Dermis microvascular lymphatic vessel endothelial cell (primary cell): ENCODE measurements at regions not wholly inside any gene's neighbourhood (a gene's known extent, or its start where the extent isn't known, plus 50 kb on each side); places are given as distances from the start of the nearest gene placed in this dataset.
"Not testable (repeated sequence)": the region's sequence is repeated elsewhere in the genome, so short reads cannot be mapped to it uniquely, and the experiment has no call there.

Experiments used
- DNase-seq, 2 donors: peaks; one replicate each; pipeline versions ENCODE4 v3.0.0 to v3.0.0-alpha.2; 2010; ENCODE audit warnings: low read depth in 2 of 2

DNA sequence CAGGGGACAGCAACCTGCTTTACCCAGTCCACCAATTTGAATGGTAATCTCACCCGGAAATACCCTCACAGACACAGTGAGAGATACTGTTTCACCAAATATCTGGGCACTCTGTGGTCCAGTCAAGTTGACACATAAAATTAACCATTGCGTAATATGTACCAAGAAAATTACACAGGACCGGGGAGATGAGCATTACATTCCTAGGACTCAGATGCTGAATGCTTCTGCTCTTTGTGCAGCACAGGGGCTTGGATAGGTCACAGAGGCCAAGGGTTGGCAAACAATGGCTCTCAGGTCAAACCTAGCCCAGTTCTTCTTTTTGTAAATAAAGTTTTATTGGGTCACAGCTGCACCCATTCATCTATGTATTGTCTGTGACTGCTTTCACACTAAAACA, 557.2 kb downstream of the MN1 start:
- no peak for DNase-seq

DNA sequence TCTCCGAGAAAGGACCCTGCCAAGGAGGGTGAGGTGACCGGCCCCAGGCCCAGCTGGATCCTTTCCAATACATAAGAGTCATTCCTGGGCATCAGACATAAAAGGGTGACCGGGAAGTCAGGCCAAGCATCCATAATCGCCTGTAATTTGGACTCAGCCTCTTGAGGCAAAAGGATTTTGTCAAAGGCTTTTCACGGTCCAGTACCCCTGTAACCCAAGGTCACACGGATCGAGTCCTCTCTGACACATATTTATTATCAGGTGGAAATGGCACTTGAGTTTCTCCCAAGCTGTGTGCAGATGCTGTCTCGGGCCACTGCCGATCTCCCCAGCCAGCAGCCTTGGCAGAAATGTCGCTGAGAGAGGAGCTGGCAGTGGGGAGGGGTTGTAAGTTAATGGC, 556.5 kb downstream of the MN1 start:
- no peak for DNase-seq

DNA sequence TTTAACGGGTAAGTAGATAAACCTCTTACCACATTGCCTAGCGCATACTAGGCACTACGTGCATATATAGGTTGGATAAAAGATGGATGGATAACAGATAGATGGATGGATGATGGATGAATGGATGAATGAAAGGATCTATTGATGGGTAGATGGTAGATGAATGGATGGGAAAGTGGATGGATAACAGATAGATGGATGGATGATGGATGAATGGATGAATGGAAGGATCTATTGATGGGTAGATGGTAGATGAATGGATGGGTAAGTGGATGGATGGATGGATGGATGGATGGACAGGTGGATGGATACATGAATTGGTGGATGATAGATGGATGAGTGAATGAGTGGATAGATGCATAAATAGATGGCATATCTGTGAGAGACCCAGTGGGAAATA, 555.0 kb downstream of the MN1 start:
- no peak for DNase-seq

DNA sequence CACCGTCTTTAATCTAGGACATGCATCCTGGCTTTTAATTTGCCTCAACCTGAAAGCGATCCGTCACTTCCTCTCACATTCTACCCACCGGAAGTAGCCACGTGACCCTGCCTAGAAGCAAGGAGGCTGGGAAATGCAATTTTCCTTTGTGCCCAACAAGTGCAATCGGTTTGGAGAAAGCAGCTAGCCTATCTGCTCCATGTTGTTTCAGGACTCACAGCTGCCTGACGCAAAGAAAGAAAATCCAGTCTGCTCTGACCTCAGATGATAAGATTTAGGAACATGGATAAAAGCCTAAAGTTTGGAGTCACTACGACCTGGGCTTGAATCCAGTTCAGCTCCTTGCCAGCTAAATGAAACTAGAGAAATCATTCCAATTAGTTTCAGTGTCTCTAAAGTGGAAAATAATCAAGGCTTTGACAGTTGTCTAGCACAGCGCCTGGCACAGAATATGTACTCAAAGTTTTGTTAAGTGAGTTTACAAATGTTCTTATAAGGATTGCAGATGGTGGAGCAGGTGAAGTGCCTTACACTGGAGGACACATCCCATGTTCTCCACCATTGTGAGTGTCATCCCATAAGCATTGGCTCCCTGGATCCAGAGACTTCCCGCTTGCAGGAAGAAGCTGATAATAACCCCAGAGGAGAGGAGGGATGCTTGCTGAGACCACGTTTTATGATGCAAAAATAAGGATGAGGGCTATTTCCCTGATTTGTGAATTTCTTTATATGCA, 553.7 kb downstream of the MN1 start:
- peak in 1 of 2 donors; percentile 17 for DNase-seq

DNA sequence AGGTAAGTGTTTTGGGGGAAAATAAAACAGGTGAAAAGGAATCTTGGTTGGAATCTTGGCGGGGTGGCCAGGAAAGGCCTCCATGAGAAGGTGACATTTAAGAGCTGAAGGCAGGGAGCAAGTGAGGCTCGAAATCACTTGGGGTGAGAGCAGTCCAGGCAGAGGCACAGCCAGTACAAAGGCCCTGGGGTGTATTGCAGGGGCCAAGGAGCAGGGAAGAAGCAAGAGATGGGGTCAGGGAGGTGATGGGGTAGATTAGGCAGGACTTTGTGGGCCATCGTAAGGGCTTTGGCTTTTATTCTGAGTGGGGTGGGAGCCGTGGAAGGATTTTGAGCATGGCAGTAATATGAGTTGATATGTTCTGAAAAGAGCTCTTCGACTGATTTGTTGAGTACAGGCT, 551.1 kb downstream of the MN1 start:
- no peak for DNase-seq

DNA sequence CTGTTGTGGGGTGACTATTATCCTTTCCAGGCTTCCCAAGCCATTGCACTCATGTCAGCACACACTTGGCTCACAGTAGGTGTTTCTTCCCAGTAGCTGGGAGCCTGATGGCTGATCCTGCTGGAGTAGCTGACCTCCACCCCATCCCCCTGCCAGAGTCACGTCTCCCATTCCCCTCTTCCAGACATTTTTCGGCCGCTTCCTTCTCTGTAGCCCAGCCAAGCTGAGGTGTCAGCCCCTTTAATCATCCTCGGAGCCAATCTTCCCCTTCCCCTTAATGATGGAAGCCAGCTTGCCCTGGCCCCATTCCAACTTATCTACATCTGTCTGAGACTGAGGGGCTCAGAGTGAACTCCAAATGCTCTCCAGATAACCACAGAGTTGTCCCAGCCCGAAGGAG, 550.7 kb downstream of the MN1 start:
- no peak for DNase-seq

DNA sequence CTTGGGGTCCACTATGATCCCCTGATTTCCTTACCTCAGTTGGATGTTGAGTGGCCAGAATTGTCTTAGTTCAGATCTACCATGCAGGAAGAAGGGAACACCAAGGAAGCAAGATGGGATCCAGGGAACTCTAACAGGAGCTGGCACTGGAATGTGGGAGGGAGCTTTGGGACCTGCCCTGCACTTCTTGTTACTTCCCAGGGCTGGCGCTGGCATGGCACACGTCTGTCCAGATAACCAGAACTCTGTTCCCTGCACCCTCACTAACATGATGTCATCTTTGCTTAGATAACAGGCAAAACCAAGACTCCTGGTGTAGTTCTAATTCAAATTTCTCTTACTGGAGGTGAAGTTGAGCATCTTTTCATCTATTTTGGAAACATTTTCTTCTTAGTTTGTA, 550.0 kb downstream of the MN1 start:
- no peak for DNase-seq

DNA sequence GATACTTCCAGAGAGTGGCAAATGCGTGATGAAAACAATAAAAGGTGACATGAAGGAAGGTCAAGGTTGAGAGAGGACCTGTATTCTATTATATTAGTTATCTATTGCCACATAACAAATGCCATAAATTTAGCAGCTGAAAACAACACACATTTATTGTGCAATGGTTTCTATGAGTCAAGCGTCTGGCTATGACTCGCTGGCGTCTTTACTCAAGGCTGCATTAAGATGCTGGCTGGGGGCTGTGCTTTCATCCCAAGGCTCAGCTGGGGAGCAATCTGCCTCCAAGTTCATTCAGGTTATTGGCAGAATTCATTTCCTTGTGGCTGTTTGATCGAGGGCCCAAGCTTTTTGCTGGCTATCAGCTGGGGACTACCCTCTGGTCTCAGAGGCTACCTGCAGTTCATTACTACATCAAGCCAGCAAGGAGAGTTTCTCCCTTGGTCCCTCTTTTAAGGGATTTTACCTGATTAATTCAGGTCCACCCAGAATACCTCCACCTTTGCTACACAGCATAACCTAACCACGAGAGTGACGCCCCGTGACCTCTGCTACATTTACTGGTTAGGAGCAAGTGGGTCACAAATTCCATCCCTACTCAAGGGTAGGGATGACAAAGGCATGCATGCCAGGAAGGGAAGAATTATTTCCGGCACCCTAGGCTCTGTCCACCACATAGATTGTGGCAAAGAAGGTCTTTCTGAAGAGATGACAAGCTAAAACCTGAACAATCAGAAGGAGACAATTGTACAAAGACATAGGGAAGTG, 549.1 kb downstream of the MN1 start:
- DNase-seq = peak in 1 of 2 donors; percentile 23

DNA sequence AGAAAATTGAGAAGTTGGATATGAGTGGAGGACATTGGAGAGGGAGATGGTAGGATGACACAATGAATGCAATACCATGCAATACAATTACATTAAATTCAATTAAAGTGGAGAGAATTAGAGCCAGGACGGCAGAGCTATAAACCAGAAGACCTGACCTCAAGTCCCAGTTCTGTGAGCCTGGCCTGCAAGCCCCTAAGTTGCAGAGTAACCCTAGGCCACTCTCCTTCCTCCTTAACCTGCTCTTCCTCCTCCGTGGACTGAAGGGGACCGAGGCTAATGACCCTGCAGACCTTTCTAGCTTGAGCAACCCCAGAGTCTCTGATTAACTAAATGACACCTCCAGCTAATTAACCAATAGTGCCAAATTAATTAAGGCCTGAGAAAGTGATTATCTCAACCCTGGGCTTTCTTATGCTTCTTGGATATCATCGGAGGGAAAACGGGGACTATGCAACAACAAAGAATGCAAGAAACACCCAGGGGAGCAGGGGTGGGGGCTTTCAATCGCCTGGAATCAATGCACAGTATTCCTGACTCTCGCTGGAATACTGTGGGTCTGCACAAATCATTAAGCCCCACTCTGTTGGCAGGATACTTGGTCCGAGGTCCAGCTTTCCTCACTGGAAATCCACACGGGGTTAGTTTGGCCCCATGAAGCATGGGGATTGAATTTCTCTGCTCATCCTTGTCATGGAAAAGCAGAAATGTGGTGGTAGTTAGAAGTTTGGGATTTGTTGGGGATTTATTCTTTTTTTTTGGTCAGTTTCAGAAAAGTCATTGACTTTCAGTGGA, 548.3 kb downstream of the MN1 start:
- no peak for DNase-seq

DNA sequence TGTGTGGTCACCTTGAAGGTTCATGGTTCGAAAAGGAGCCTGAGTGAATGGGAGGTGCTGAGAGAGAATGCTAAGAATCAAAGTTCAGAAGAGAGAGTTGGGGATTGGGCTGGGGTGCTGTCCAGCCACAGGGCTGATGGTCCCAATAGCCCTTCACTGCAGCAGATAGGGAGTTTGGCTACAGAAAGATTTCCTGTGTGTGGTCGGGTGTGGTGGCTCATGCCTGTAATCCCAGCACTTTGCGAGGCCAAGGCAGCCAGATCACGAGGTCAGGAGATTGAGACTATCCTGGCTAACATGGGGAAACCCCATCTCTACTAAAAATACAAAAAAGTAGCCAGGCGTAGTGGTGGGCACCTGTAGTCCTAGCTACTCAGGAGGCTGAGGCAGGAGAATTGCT, 547.5 kb downstream of the MN1 start:
- DNase-seq = not testable (repeated sequence)

DNA sequence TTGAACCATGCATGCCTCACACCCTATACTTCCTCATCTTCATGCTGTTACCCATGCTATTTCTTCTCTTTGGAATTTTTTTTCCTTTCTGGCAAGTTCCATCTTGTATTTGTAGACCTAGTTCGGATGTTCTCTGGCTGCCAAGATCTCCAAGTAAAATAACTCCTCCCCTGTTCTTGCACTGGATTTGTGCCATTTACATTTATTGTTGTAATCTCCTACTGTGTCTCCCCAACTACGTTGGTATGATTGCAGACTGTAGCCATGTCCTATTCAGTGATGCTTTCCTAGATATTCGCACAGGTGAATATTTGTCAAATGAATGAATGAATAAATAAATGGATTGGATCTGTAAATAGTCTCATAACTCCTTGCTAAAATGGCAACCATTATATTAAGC, 546.0 kb downstream of the MN1 start:
- no peak for DNase-seq

DNA sequence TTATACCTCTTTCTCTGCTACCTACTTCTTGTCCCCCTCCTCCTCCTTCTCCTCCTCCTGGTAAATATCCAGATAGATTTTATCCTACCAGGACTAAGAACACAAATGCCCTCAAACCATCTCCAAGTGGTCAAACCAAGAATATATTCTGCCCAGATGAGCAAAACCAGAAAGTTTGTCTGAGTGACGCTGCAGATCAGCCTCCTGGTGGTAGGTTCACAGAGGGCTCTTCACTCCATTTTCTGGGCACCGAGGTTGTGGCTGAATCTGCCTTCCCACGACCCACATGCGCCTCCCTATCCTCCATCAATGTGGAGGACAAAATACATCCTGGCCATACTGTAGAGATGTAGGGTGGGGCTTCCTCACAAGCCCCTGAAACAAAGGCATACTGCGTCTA, 543.6 kb downstream of the MN1 start:
- no peak for DNase-seq

DNA sequence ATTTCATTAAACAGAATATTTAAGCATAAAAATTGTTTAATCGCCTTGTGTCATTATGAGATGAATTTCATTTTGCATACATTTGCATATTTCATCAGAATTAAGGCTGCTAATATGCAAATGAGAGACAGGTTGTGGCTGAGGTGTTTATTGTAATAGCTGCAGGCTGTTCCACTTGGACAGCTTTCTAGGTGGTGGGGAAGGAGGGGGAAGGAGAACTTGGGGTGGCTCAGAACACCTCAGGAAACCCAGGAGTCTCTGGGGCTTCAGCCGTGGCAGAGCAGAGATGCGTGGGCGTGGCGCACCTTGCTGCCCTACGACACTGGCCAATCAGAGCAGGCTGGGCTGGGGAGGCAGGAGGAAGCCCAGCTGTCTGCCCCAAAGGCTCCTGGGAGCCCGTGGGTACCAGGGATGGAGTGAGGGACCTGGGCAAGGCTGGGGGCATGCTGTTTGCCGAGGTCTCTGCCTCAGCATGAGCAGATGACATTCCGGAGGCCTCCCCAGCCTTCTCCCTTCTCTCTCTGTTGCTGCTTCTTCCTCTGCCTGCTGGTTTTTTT, 542.9 kb downstream of the MN1 start:
- no peak for DNase-seq

DNA sequence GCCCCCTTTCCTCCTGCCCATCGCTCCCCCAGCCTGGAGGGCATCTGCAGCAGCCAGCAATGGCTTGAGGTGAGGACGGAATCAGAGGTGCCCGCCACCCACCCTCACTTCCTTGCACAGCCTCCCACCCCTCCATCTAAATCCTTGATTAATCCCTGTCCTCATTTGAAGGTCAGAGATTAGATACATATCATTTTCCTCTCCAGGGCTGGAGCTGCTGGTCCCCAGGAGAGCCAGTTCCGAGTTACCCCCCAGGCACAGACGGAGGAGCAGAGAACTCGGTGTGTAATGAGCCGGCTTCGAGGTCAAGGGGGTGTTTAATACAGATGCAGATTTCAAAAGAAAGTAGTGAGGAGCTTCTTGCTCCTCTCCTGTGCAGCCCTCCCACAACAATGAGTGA, 542.1 kb downstream of the MN1 start:
- no peak for DNase-seq

DNA sequence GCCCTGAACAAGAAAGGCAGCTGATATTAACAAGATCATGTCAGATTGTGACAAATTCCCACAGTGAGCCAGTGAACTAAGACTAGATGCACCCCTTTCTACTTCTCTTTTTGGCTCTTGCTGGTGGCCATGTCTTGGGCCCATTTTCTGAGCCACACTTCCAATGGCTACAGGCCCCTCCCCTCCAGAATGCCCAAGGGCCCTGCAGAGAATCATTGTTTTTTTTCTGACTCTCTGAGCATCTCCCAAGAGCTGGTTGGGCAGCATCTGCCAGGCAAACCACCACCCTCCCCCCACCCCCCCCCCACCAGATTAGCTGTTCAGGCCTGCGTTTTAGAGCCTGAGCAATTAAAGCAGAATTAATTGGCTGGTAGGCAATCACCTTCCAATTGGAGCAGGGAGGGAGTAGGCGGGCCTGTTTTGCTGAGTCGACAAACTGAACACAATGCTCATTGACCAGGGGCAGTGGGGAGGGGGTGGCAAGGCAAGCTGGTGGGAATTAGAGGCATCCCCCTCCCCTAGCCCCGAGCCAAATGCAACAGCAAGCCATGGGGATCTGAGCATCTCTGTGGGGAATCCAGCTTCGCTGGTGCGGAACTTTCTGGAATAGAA, 541.4 kb downstream of the MN1 start:
- no peak for DNase-seq

DNA sequence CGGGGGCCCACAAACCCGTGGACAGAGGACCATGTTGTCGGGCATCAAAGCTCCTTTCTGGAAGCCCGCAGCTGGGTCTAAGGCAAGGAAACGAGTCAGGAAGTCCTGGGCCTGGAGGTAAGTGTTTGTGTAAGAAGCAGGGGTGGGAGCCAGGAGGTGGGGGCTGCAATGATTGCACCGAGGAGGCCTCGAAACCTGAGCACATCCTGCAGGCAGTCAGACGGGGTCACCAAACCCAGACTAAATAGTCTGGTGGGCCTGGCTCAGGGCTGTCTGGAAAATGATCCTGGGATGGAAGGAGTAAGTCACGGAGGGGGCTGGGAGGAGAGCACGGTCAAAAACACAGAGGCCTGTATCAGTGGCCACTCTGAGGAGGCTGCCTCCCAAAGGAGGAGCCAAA, 539.2 kb downstream of the MN1 start:
- DNase-seq = no peak

DNA sequence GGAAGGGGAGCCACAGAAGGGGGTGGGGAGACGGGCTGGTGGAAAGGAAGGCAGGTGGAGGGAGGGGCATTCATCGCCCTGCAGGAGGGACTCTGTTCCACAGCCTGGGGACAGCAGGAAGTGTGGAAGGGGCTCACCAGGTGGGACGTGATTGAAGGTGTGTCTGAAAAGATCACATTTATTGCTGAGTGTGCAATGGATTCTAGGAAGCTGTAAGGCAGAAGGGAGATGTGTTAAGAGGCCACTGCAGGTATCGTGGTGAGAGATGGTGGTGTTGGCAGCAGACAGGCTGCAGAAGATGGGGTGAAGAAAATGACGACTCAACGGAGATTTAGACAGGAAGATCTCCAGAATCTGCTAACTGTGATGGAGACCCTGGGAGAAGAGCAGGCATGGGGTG, 537.4 kb downstream of the MN1 start:
- DNase-seq = no peak

DNA sequence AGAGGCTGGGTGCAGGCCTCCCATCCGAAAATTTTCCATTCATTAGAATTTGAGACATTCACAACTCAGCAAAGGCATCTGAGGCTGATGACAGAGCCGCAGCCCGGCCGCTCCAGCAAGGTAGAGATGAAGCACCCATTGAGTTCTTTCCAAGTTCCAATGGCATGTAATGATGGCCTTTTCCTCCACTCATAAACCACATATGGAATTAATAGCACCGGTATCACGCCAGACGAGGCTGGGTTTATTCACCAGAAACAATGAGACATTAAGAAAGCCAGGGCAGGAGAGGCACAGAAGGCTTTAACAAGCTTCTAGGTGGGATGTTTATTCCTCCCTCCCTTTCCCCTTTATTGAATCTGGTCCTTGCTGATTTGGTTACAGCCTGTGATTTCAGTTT, 534.4 kb downstream of the MN1 start:
- DNase-seq = no peak

DNA sequence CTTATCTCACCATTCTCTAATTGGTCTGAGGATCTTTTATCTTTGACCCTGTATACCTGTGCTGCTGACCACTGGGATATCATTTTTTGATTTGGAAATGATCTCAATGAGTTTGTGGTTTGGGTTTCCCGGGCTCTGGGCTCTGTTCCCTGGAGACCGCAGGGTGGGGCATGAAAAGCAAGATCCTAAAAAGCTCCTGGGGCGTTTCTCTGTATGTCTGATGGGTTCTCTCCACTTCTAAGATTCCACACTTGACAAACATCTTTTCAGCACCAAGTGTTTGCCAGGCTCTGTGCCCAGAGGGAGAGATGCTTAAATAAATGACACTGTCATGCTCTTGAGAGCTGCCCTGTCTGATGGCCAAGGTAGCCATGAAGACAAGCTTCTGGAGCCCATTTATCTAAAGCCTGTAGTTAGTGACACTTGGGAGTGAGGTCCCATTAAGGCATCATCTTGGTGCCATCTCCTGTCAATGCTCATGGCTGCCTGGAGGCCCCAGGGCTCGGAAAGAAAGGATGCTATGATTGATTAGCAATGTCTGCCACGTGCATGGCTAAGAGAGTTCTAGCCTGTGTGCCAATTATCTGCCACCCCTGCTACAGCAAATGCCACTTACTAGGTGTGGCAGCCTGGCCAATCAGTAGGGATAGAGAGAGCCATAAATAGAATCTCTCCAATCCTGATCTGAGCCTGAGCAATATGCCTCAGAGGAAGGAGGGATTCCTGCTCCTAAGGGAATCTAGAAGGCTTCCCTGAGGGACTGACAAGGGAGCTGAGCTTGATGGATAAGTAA, 531.6 kb downstream of the MN1 start:
- DNase-seq = no peak

DNA sequence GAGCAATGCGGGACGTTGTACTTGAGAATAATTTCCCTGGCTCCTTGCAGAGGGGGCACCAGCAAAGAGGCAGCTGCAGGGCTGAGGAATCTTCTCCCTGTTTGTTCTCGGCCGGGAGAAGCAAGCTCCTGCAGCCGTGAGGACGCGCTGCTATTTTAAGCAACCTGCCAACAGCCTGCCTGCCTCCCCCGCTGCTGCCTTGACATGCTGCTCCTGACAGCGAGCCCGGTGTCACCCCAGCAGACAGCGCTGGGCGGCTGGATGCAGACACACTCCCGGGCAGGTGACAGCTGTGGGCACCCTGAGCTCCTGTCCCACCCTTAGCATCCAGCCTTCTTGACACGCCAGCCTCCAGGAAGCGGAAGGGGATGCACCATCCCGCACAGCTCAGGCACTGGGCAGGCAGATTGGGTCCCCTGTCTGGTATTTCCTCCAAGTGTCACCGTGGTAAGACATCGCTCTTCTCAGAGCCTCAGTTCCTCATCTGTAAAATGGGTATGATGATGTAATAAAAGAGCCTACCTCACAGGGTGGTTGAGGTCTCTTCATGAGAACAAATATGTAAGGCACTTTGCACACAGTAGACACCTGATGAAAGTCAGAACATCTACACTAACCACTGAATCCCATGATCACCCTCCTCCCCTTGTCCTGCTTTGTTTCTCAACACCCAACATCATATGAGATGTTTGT, 530.6 kb downstream of the MN1 start:
- DNase-seq = no peak
